HCT116 (cell line): ENCODE measurements at regions not wholly inside any gene's neighbourhood (a gene's known extent, or its start where the extent isn't known, plus 50 kb on each side); places are given as distances from the start of the nearest gene placed in this dataset.

Source experiments
- EZH2phosphoT487 ChIP-seq: fragments of 200-600 bp; IDR thresholded peaks from 2 replicates; pipeline ENCODE4 v1.6.1; 2018; ENCODE audit warnings: antibody characterized with exemption, borderline replicate concordance
- TF ChIP-seq, protein P1 (sequence below), 3 experiments: fragments of 200-600 bp in 1 of 3; sonication (generic) in 1 of 3; IDR thresholded peaks in 2 of 3; conservative IDR thresholded peaks in 1 of 3; 2 replicates each; pipeline ENCODE4 v1.5.1; 2012 to 2017; ENCODE audit warnings: low read depth in 2 of 3, low read length in 2 of 3, antibody characterized with exemption in 1 of 3, borderline replicate concordance in 1 of 3, control low read depth in 1 of 3, mild to moderate bottlenecking in 1 of 3, mixed read lengths in 1 of 3, mixed run types in 1 of 3, moderate library complexity in 1 of 3; ENCODE audit not compliant: insufficient read depth in 1 of 3
- TF ChIP-seq, protein P2 (sequence below): IDR thresholded peaks from 2 replicates; pipeline ENCODE4 v1.6.1; 2011; ENCODE audit warnings: mild to moderate bottlenecking, low read length, moderate library complexity; ENCODE audit not compliant: insufficient replicate concordance; ENCODE audit errors: extremely low read depth

- no peak for TF ChIP-seq EZH2phosphoT487
- TF ChIP-seq, protein P1, sequence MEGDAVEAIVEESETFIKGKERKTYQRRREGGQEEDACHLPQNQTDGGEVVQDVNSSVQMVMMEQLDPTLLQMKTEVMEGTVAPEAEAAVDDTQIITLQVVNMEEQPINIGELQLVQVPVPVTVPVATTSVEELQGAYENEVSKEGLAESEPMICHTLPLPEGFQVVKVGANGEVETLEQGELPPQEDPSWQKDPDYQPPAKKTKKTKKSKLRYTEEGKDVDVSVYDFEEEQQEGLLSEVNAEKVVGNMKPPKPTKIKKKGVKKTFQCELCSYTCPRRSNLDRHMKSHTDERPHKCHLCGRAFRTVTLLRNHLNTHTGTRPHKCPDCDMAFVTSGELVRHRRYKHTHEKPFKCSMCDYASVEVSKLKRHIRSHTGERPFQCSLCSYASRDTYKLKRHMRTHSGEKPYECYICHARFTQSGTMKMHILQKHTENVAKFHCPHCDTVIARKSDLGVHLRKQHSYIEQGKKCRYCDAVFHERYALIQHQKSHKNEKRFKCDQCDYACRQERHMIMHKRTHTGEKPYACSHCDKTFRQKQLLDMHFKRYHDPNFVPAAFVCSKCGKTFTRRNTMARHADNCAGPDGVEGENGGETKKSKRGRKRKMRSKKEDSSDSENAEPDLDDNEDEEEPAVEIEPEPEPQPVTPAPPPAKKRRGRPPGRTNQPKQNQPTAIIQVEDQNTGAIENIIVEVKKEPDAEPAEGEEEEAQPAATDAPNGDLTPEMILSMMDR (IDR thresholded peaks at IDR 0.05 in 2 of 3, conservative IDR thresholded peaks at IDR 0.05 in 1 of 3; ENCODE audit: borderline replicate concordance in 1 of 3, insufficient read depth in 1 of 3, low read depth in 2 of 3, low read length in 2 of 3): no peak
- TF ChIP-seq, protein P2, sequence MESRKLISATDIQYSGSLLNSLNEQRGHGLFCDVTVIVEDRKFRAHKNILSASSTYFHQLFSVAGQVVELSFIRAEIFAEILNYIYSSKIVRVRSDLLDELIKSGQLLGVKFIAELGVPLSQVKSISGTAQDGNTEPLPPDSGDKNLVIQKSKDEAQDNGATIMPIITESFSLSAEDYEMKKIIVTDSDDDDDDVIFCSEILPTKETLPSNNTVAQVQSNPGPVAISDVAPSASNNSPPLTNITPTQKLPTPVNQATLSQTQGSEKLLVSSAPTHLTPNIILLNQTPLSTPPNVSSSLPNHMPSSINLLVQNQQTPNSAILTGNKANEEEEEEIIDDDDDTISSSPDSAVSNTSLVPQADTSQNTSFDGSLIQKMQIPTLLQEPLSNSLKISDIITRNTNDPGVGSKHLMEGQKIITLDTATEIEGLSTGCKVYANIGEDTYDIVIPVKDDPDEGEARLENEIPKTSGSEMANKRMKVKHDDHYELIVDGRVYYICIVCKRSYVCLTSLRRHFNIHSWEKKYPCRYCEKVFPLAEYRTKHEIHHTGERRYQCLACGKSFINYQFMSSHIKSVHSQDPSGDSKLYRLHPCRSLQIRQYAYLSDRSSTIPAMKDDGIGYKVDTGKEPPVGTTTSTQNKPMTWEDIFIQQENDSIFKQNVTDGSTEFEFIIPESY: no peak
Measured at GRCh38 chr9:86837345-86837744, 110.0 kb downstream of the GAS1 start.
